Activated T-cell treated with anti-CD3 and anti-CD28 coated beads, Interleukin-2, amount 50 U/mL, for 24 hours (primary cell): ENCODE measurements at regions not wholly inside any gene's neighbourhood (a gene's known extent, or its start where the extent isn't known, plus 50 kb on each side); places are given as distances from the start of the nearest gene placed in this dataset.

Experiments
- DNase-seq: peaks from one replicate; pipeline ENCODE4 v3.0.0-alpha.2; 2020
- H3K27ac Mint-ChIP-seq: 2 replicates; pipeline ENCODE4 v1.8.0; 2020; ENCODE audit warnings: mild to moderate bottlenecking, mixed read lengths
- H3K27me3 Mint-ChIP-seq: 2 replicates; pipeline ENCODE4 v1.8.0; 2020; ENCODE audit warnings: mixed read lengths
- H3K36me3 Mint-ChIP-seq: 2 replicates; pipeline ENCODE4 v1.8.0; 2020; ENCODE audit warnings: low read depth, mixed read lengths
- H3K4me1 Mint-ChIP-seq: 2 replicates; pipeline ENCODE4 v1.8.0; 2020; ENCODE audit warnings: low read depth, mixed read lengths
- H3K4me3 Mint-ChIP-seq: 2 replicates; pipeline ENCODE4 v1.8.0; 2020; ENCODE audit warnings: mild to moderate bottlenecking, moderate library complexity, mixed read lengths
- H3K9me3 Mint-ChIP-seq: 2 replicates; pipeline ENCODE4 v1.8.0; 2020; ENCODE audit warnings: mixed read lengths

GRCh38 chr5:30121043-30121442, 1072.4 kb upstream of the CDH6 start:
- Mint-ChIP-seq H3K4me3 (no peak overlapping the region), H3K4me1 (no peaks in the 10 kb centered on the region), H3K9me3 (peaks cover 11% of the 10 kb centered on the region), H3K36me3 (no peaks in the 10 kb centered on the region), H3K27ac (no peak overlapping the region), H3K27me3 (no peaks in the 10 kb centered on the region)
- no peak for DNase-seq

- Mint-ChIP-seq H3K4me1 (no peaks in the 10 kb centered on the region), H3K27me3 (no peaks in the 10 kb centered on the region), H3K36me3 (no peaks in the 10 kb centered on the region), H3K4me3 (no peak overlapping the region), H3K27ac (no peak overlapping the region), H3K9me3 (peaks cover 9% of the 10 kb centered on the region)
- DNase-seq = no peak
These were observed 1076.4 kb upstream of the CDH6 start for GRCh38 chr5:30117135-30117534.

- Mint-ChIP-seq H3K4me3 (no peak overlapping the region), H3K36me3 (no peaks in the 10 kb centered on the region), H3K27me3 (no peaks in the 10 kb centered on the region), H3K27ac (no peak overlapping the region), H3K4me1 (no peaks in the 10 kb centered on the region), H3K9me3 (peaks cover 16% of the 10 kb centered on the region)
- DNase-seq = no peak
These were observed 1079.9 kb upstream of the CDH6 start for GRCh38 chr5:30113542-30113941.

- H3K27me3 Mint-ChIP-seq = no peaks in the 10 kb centered on the region
- peaks cover 16% of the 10 kb centered on the region for H3K9me3 Mint-ChIP-seq
- H3K27ac Mint-ChIP-seq = no peak overlapping the region
- no peaks in the 10 kb centered on the region for H3K36me3 Mint-ChIP-seq
- no peaks in the 10 kb centered on the region for H3K4me1 Mint-ChIP-seq
- no peak for DNase-seq
- no peak overlapping the region for H3K4me3 Mint-ChIP-seq
These were observed 1080.6 kb upstream of the CDH6 start for GRCh38 chr5:30112867-30113266.

- H3K27me3 Mint-ChIP-seq = no peaks in the 10 kb centered on the region
- H3K4me1 Mint-ChIP-seq = no peaks in the 10 kb centered on the region
- H3K4me3 Mint-ChIP-seq = no peak overlapping the region
- no peak overlapping the region for H3K27ac Mint-ChIP-seq
- DNase-seq = no peak
- H3K36me3 Mint-ChIP-seq = no peaks in the 10 kb centered on the region
- peaks cover 15% of the 10 kb centered on the region for H3K9me3 Mint-ChIP-seq
These were observed 1085.4 kb upstream of the CDH6 start for GRCh38 chr5:30108051-30108450.

GRCh38 chr5:30106596-30106995, 1086.9 kb upstream of the CDH6 start:
- no peak for DNase-seq
- Mint-ChIP-seq H3K9me3 (peaks cover 6% of the 10 kb centered on the region), H3K27ac (no peak overlapping the region), H3K4me1 (no peaks in the 10 kb centered on the region), H3K4me3 (no peak overlapping the region), H3K27me3 (no peaks in the 10 kb centered on the region), H3K36me3 (no peaks in the 10 kb centered on the region)

GRCh38 chr5:30104872-30105596, 1088.5 kb upstream of the CDH6 start:
- Mint-ChIP-seq H3K9me3 (peaks cover 8% of the 10 kb centered on the region), H3K27me3 (no peaks in the 10 kb centered on the region), H3K4me3 (no peak overlapping the region), H3K27ac (no peak overlapping the region), H3K36me3 (no peaks in the 10 kb centered on the region), H3K4me1 (no peaks in the 10 kb centered on the region)
- no peak for DNase-seq

GRCh38 chr5:30103452-30104202, 1089.9 kb upstream of the CDH6 start:
- Mint-ChIP-seq H3K36me3 (no peaks in the 10 kb centered on the region), H3K9me3 (peaks cover 7% of the 10 kb centered on the region), H3K4me3 (no peak overlapping the region), H3K4me1 (no peaks in the 10 kb centered on the region), H3K27me3 (no peaks in the 10 kb centered on the region), H3K27ac (no peak overlapping the region)
- DNase-seq = no peak

- H3K36me3 Mint-ChIP-seq = no peaks in the 10 kb centered on the region
- H3K9me3 Mint-ChIP-seq = peaks cover 7% of the 10 kb centered on the region
- no peak overlapping the region for H3K4me3 Mint-ChIP-seq
- no peak overlapping the region for H3K27ac Mint-ChIP-seq
- no peak for DNase-seq
- no peaks in the 10 kb centered on the region for H3K27me3 Mint-ChIP-seq
- H3K4me1 Mint-ChIP-seq = no peaks in the 10 kb centered on the region
These were observed 1090.4 kb upstream of the CDH6 start for GRCh38 chr5:30103052-30103451.

- Mint-ChIP-seq H3K4me3 (no peak overlapping the region), H3K27me3 (no peaks in the 10 kb centered on the region), H3K4me1 (no peaks in the 10 kb centered on the region), H3K9me3 (peaks cover 9% of the 10 kb centered on the region), H3K36me3 (no peaks in the 10 kb centered on the region), H3K27ac (no peak overlapping the region)
- DNase-seq = no peak
These were observed 1091.3 kb upstream of the CDH6 start for GRCh38 chr5:30102185-30102584.

GRCh38 chr5:30100929-30101328, 1092.6 kb upstream of the CDH6 start:
- no peak for DNase-seq

GRCh38 chr5:30100148-30100713, 1093.3 kb upstream of the CDH6 start:
- peaks cover 7% of the 10 kb centered on the region for H3K9me3 Mint-ChIP-seq
- no peak overlapping the region for H3K27ac Mint-ChIP-seq
- no peaks in the 10 kb centered on the region for H3K36me3 Mint-ChIP-seq
- DNase-seq = no peak
- no peaks in the 10 kb centered on the region for H3K4me1 Mint-ChIP-seq
- H3K27me3 Mint-ChIP-seq = no peaks in the 10 kb centered on the region
- H3K4me3 Mint-ChIP-seq = no peak overlapping the region

More at GRCh38 chr5:30100929-30101328, 1092.6 kb upstream of the CDH6 start:
- Mint-ChIP-seq H3K27ac (no peak overlapping the region), H3K4me3 (no peak overlapping the region), H3K27me3 (no peaks in the 10 kb centered on the region), H3K9me3 (peaks cover 7% of the 10 kb centered on the region), H3K36me3 (no peaks in the 10 kb centered on the region), H3K4me1 (no peaks in the 10 kb centered on the region)

- Mint-ChIP-seq H3K4me1 (no peaks in the 10 kb centered on the region), H3K36me3 (no peaks in the 10 kb centered on the region), H3K9me3 (peaks cover 7% of the 10 kb centered on the region), H3K27me3 (no peaks in the 10 kb centered on the region), H3K4me3 (no peak overlapping the region), H3K27ac (no peak overlapping the region)
- DNase-seq = no peak
These were observed 1093.9 kb upstream of the CDH6 start for GRCh38 chr5:30099634-30100033.

- peaks cover 7% of the 10 kb centered on the region for H3K9me3 Mint-ChIP-seq
These were observed 1094.5 kb upstream of the CDH6 start for GRCh38 chr5:30098940-30099339.

GRCh38 chr5:30092548-30092947, 1100.9 kb upstream of the CDH6 start:
- no peaks in the 10 kb centered on the region for H3K27me3 Mint-ChIP-seq
- H3K4me1 Mint-ChIP-seq = no peaks in the 10 kb centered on the region
- H3K36me3 Mint-ChIP-seq = no peaks in the 10 kb centered on the region
- H3K4me3 Mint-ChIP-seq = no peak overlapping the region
- no peak for DNase-seq
- H3K9me3 Mint-ChIP-seq = peaks cover 12% of the 10 kb centered on the region
- no peak overlapping the region for H3K27ac Mint-ChIP-seq

More at GRCh38 chr5:30098940-30099339, 1094.5 kb upstream of the CDH6 start:
- H3K27me3 Mint-ChIP-seq = no peaks in the 10 kb centered on the region
- no peak overlapping the region for H3K27ac Mint-ChIP-seq
- no peak for DNase-seq
- no peaks in the 10 kb centered on the region for H3K4me1 Mint-ChIP-seq
- no peaks in the 10 kb centered on the region for H3K36me3 Mint-ChIP-seq
- H3K4me3 Mint-ChIP-seq = no peak overlapping the region
